Neural cell (in vitro differentiated cells): ENCODE measurements at regions not wholly inside any gene's neighbourhood (a gene's known extent, or its start where the extent isn't known, plus 50 kb on each side); places are given as distances from the start of the nearest gene placed in this dataset.

Experiments used
- EP300 ChIP-seq: fragments of 450-650 bp; conservative IDR thresholded peaks from 2 replicates; pipeline ENCODE4 v1.6.1; 2014; ENCODE audit warnings: antibody characterized with exemption, mild to moderate bottlenecking, moderate library complexity; ENCODE audit not compliant: poor library complexity, severe bottlenecking
- POLR2AphosphoS5 ChIP-seq: IDR thresholded peaks from 2 replicates; pipeline ENCODE4 v1.6.1; 2012
- RAD21 ChIP-seq: fragments of 450-650 bp; conservative IDR thresholded peaks from 2 replicates; pipeline ENCODE4 v1.6.1; 2014; ENCODE audit warnings: antibody characterized with exemption, mild to moderate bottlenecking, moderate library complexity
- TF ChIP-seq, protein P1 (sequence below): fragments of 450-650 bp; IDR thresholded peaks from 2 replicates; pipeline ENCODE4 v1.5.1; 2014; ENCODE audit warnings: antibody characterized with exemption, mild to moderate bottlenecking, moderate library complexity; ENCODE audit not compliant: poor library complexity, severe bottlenecking
- TF ChIP-seq, protein P2 (sequence below): IDR thresholded peaks from 2 replicates; pipeline ENCODE4 v1.6.1; 2012; ENCODE audit warnings: borderline replicate concordance

DNA sequence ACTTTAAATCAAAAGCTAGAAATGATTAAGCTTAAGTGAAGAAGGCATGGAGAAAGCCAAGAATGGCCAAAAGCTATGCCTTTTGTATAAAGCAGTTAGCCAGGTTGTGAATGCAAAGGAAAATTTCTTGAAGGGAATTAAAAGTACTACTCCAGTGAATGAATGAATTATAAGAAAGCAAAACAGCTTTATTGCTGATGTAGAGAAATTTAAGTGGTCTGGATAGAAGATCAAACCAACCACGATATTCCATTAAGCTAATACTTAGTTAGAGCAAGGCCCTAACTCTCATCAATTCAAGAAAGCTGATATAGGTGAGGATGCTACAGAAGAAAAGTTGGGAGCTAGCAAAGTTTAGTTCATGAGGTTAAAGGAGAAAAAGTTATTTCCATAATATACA, 988.5 kb upstream of the ADGRB3 start:
- TF ChIP-seq, protein P1, sequence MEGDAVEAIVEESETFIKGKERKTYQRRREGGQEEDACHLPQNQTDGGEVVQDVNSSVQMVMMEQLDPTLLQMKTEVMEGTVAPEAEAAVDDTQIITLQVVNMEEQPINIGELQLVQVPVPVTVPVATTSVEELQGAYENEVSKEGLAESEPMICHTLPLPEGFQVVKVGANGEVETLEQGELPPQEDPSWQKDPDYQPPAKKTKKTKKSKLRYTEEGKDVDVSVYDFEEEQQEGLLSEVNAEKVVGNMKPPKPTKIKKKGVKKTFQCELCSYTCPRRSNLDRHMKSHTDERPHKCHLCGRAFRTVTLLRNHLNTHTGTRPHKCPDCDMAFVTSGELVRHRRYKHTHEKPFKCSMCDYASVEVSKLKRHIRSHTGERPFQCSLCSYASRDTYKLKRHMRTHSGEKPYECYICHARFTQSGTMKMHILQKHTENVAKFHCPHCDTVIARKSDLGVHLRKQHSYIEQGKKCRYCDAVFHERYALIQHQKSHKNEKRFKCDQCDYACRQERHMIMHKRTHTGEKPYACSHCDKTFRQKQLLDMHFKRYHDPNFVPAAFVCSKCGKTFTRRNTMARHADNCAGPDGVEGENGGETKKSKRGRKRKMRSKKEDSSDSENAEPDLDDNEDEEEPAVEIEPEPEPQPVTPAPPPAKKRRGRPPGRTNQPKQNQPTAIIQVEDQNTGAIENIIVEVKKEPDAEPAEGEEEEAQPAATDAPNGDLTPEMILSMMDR = no peak
- TF ChIP-seq, protein P2, sequence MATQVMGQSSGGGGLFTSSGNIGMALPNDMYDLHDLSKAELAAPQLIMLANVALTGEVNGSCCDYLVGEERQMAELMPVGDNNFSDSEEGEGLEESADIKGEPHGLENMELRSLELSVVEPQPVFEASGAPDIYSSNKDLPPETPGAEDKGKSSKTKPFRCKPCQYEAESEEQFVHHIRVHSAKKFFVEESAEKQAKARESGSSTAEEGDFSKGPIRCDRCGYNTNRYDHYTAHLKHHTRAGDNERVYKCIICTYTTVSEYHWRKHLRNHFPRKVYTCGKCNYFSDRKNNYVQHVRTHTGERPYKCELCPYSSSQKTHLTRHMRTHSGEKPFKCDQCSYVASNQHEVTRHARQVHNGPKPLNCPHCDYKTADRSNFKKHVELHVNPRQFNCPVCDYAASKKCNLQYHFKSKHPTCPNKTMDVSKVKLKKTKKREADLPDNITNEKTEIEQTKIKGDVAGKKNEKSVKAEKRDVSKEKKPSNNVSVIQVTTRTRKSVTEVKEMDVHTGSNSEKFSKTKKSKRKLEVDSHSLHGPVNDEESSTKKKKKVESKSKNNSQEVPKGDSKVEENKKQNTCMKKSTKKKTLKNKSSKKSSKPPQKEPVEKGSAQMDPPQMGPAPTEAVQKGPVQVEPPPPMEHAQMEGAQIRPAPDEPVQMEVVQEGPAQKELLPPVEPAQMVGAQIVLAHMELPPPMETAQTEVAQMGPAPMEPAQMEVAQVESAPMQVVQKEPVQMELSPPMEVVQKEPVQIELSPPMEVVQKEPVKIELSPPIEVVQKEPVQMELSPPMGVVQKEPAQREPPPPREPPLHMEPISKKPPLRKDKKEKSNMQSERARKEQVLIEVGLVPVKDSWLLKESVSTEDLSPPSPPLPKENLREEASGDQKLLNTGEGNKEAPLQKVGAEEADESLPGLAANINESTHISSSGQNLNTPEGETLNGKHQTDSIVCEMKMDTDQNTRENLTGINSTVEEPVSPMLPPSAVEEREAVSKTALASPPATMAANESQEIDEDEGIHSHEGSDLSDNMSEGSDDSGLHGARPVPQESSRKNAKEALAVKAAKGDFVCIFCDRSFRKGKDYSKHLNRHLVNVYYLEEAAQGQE = no peak
- TF ChIP-seq EP300 = no peak
- no peak for TF ChIP-seq RAD21
- TF ChIP-seq POLR2AphosphoS5 = no peak
